HUDEP-2 (cell line): ENCODE measurements at regions not wholly inside any gene's neighbourhood (a gene's known extent, or its start where the extent isn't known, plus 50 kb on each side); places are given as distances from the start of the nearest gene placed in this dataset.

ENCODE experiments used
- DNase-seq, 76 experiments: peaks; one replicate each; lab custom pipeline; 2025; ENCODE audit not compliant: unreplicated experiment in 76 of 76; lab: John Stamatoyannopoulos, UW

DNA sequence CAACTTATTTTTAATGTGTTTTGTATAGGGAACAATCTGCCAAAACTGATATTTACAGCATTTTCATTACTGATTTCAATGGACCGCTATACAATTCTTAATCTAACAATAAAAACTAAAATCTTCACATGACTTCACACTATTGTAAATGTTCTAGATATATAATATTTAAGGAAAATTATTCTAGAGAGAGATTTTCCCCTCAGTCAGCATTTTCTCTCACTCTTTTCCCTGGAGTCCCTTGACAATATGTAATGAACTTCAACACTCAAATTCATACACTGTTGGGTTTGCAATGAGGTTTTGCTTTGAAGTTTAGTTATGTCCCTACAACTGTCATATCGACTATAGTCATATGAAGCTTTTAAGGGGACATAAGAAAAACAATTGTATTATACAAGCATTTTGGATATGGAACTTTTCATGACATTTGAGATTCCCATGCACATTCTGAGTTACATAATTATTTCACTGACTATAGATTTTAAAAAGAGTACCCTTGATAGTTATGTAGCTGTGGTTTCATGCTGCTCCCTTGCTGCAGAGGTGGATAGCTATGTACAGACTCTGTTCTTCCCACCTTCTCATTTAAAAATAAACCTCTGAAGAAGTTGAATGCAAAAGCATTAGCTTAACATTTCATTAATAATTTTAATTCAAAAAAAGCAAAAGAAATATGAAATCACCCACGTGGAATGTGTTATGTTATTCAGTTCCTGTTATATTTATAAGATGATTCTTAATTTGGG lies 338.5 kb downstream of the AKAIN1 start:
- no peak for DNase-seq

- no peak for DNase-seq
Measured at GRCh38 chr18:4854671-4855070, 342.4 kb downstream of the AKAIN1 start.

DNA sequence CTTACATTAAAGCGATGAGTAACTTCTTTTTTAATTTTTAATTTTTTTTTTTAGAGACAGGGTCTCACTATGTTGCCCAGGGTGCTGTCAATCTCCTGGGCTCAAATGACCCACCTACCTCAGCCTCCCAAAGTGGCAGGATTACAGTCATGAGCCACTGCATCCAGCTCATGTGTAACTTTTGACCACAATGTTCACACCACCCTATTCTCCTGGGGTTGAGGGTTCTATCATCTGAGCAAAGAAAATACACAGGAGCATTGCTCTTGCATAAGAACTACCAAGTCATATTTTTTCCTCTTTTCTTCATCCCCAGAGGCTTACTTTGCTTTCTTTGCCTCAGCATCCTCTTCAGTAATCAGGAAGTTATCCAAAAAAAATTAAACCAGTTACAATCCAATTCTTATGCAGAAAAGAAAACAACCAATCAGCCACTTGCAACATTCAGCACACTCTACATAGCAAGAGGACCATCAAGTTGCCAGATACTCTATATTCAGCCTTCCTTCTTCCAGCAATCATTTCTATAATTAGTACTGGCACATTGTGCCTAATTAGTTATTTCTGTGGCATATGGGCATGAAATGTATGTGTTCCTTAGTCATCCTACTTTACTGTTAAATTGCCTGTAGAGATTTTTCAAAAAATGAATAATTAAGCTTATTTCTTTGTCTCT lies 345.6 kb downstream of the AKAIN1 start:
- DNase-seq = no peak

- no peak for DNase-seq
Measured at GRCh38 chr18:4847056-4847455, 350.0 kb downstream of the AKAIN1 start.

DNA sequence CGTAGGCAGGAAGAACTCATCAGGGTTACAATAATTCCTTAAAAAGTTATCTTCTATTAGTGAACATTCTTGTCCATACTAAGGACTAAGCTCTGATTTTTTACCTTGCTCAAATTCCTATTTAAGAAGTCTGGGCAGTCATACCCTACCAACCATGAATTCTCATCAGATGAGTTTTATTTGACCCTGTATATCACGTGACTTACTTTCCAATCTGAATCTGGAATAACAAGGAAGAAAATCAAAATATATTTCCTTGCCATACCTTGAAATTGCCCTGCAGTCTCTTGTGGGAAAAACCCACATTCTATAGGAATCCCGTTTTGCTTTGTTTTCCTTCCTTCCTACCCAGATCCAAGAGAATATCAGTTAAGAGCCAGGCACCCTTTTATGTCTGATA lies 352.7 kb downstream of the AKAIN1 start:
- DNase-seq = no peak

- no peak for DNase-seq
Measured at GRCh38 chr18:4843771-4844170, 353.3 kb downstream of the AKAIN1 start.

GRCh38 chr18:4842751-4843150 lies 354.3 kb downstream of the AKAIN1 start:
- DNase-seq = no peak

- DNase-seq = no peak
Measured at GRCh38 chr18:4842287-4842686, 354.8 kb downstream of the AKAIN1 start.

- no peak for DNase-seq
Measured at GRCh38 chr18:4839639-4840038, 357.4 kb downstream of the AKAIN1 start.

- DNase-seq = no peak
Measured at GRCh38 chr18:4836141-4836540, 360.9 kb downstream of the AKAIN1 start.

GRCh38 chr18:4831791-4832375 lies 365.2 kb downstream of the AKAIN1 start:
- DNase-seq = peak in 1 of 76 experiments; percentile 0

GRCh38 chr18:4831127-4831526 lies 365.9 kb downstream of the AKAIN1 start:
- DNase-seq = no peak

- DNase-seq = no peak
Measured at GRCh38 chr18:4823091-4823490, 368.0 kb upstream of the DLGAP1 start.

DNA sequence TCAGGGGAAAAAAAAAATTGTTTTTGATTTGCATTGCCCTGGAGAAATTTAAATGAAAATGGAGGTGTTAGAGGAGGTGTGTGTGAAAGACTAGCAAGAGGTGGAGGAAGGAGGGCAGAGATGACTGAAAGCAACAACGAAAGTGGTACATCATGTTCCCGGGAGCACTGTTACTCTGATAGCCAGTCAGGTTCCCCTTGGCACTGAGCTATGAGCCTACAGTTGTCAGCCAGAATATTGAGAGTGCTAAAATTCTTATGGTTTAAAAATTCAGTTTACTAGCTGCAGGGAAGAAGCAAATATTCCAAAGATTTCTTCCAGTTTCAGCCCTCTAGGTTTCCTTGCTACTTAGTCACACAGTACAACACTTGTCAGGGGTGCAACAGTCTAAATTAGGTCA lies 366.7 kb upstream of the DLGAP1 start:
- no peak for DNase-seq

GRCh38 chr18:4817665-4818064 lies 362.6 kb upstream of the DLGAP1 start:
- DNase-seq = no peak

DNA sequence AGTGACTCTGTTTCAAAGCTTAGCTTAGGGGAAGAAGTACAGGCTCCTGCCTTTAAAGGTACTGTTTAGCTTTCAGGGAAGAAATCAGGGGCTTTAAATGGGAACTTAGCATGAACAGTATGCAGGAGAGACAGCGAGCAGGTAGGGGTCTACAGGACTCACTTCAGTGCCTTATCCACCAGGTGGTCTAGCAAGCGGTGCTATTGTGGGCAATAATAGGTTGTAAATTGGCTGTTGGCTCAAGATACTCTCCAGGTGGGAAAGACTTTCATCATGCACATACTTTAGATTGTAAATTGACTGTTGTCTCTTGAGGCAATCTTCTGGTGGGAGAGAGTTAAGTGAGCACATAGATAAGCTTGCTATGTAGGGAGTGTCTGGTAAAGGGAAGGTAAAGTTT lies 358.6 kb upstream of the DLGAP1 start:
- DNase-seq = no peak

- DNase-seq = no peak
Measured at GRCh38 chr18:4808891-4809290, 353.8 kb upstream of the DLGAP1 start.

DNA sequence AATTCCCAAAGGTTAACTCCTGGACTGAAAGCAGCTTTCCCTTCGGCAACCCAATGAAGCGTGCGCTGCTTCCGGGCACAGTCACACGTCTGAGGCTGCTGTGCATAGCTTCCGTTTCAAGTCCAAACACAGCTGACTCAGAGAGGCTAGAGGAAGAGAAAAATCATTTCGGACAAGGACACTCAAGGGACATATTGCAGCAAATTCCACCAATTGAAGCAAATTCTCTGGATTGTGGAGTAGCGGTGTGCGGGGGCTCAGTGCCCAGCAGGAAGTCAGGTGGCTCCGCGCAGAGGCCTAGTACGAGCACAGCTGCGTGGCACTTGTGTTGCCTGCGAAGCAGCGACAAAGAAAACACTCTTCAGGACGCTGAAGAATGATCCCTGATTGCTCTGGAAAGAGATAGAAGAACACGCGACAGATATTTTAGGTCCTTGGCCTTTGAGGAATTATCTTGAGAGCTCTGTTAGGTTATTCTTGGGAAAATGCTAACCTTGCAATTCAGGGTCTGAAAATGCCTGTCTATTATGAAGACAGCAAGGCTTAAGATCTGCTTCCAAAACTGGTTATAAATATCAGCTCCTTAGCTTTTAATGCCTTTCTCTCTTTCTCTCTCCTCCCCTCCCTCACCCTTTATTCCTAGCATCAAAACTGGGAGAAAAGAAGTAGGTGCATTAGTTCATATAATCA lies 352.6 kb upstream of the DLGAP1 start:
- no peak for DNase-seq

DNA sequence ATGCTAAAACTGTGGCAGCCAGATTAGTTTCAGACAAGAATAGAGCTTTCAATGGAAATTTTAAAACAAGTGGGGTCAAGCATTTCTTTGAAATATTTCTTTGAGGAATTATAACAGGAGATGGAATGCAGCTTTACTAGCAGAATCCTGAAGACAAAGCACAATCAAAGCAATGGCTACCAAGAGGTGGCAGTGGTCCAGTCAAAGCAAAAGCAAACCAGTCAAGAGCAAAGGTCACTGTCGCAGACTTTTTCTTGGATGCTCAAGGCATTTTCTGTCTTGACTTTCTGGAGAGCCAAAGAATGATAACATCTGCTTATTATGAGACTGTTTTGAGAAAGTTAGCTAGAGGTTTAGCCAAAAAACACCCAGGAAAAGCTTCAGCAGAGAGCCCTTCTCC lies 351.2 kb upstream of the DLGAP1 start:
- DNase-seq = no peak

- no peak for DNase-seq
Measured at GRCh38 chr18:4802296-4802695, 347.2 kb upstream of the DLGAP1 start.

- DNase-seq = no peak
Measured at GRCh38 chr18:4801151-4801550, 346.0 kb upstream of the DLGAP1 start.
